ENCODE measurements at regions not wholly inside any gene's neighbourhood (a gene's known extent, or its start where the extent isn't known, plus 50 kb on each side); places are given as distances from the start of the nearest gene placed in this dataset.

DNA sequence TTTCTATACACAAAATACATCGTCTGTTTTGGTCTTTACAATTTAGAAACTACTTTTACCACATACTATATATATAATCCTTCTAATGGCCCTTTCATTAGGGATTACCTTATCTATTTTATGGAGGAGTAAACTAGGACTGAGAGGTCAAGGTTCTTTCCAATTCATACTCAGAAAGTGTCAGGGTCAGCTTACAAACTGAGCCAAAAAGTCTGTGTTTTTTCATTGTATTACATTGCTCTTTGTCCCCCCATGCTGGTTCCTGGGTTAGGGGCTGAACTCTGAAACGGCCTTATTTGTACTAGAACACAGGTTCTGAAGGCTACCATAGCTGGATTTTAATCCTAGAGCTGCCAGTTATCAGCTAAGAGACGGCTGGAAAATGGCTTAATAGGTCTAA, 368.1 kb downstream of the GRIN2B start:
- H3K9ac ChIP-seq (ENCODE audit: low read length) = no peak overlapping the region
- BruUV-seq (replicated peaks) = no TSS peak
- no peak overlapping the region for H3K4me2 ChIP-seq (ENCODE audit: low read length)
- ChIA-PET RAD21 (ENCODE audit: low non-redundant PET in 1 of 2, low total read pairs in 2 of 2, uncharacterized antibody in 2 of 2, unreplicated experiment in 2 of 2) (interaction anchor here in 1 of 2 experiments (0.7 kb wide), 1 partner anchor 1277 kb away, joined by 3 read pairs; no protein-coding TSS in a partner anchor), POLR2A (no interaction called here), CTCF (no interaction called here)
- H3K36me3 ChIP-seq (ENCODE audit: control insufficient read depth in 1 of 2, insufficient read depth in 2 of 2, low read length in 2 of 2) = no peaks in the 10 kb centered on the region; a peak in 1 of 4 replicates
- no peaks in the 10 kb centered on the region for H3K4me1 ChIP-seq (ENCODE audit: control insufficient read depth in 1 of 2, insufficient read depth in 2 of 2, low read length in 2 of 2)
- H3K9me3 ChIP-seq (ENCODE audit: control insufficient read depth in 1 of 2, insufficient read depth in 1 of 2, low read depth in 1 of 2, low read length in 2 of 2) = no peaks in the 10 kb centered on the region
- no peaks in the 10 kb centered on the region for H4K20me1 ChIP-seq (ENCODE audit: insufficient read depth)
- H3K27me3 ChIP-seq (ENCODE audit: insufficient read depth, low read length) = no peaks in the 10 kb centered on the region
- H2AFZ ChIP-seq (ENCODE audit: low read depth, low read length, poor library complexity, severe bottlenecking) = no peak overlapping the region
- ATAC-seq (no peak), DNase-seq (ENCODE audit: low read depth, low spot score) (no peak)
- no peak overlapping the region for H3K27ac ChIP-seq (ENCODE audit: low read depth, low read length)
- H3K9me2 ChIP-seq (ENCODE audit: insufficient read depth) = no peaks in the 10 kb centered on the region
- no peaks in the 10 kb centered on the region for H3K79me2 ChIP-seq (ENCODE audit: insufficient read depth, low read length)
- no peak overlapping the region for H3K4me3 ChIP-seq (replicated peaks in 1 of 2; ENCODE audit: low read depth in 1 of 2, low read length in 2 of 2)
- intact Hi-C loops (cut with micrococcal nuclease) = no loop called here
- TF ChIP-seq CEBPB (IDR thresholded peaks at IDR 0.05; ENCODE audit: low read depth) = no peak
- no peak for TF ChIP-seq SIN3A (IDR thresholded peaks at IDR 0.05; ENCODE audit: low read depth)

DNA sequence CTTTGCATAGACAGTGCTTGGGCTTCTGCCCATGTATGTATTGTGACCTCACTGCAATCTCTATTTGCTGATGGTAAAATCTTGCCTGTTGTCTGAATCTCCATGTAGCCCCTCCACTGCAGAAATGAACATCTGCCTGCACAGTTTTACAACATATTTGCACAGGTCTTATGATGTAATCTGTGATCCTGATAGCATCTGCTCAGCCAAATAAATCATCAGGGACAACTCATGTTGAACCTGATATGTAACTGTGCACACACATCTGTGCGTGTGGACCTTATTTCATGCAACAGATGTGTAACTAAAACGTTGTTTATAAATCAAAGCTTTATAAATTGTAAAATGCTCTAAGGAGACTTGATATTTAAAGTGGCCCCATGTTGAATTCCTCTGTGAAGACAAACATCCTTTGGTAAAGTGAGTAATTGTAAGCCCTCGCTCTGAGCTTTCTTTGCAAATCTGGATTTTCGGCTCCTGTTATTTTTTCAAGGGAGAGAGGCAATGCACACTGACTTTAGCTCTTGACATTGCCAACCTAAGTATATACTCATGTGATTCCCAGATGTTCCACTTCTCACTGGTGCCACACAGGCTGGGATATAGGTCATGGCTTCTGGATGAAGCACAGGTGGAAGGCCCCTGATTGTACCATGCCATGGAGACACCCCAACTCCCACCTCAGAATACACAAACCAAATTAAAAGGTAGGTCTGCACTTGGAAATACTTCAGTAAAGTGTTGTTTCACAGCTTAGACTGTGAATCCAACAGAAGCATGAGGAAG, 371.3 kb downstream of the GRIN2B start:
- Histone ChIP-seq H2AFZ (ENCODE audit: low read depth, low read length, poor library complexity, severe bottlenecking) (no peak overlapping the region), H4K20me1 (ENCODE audit: insufficient read depth) (no peaks in the 10 kb centered on the region), H3K27ac (ENCODE audit: low read depth, low read length) (no peak overlapping the region), H3K4me2 (ENCODE audit: low read length) (no peak overlapping the region), H3K4me3 (replicated peaks in 1 of 2; ENCODE audit: low read depth in 1 of 2, low read length in 2 of 2) (no peak overlapping the region), H3K9me3 (ENCODE audit: control insufficient read depth in 1 of 2, insufficient read depth in 1 of 2, low read depth in 1 of 2, low read length in 2 of 2) (no peaks in the 10 kb centered on the region), H3K27me3 (ENCODE audit: insufficient read depth, low read length) (no peaks in the 10 kb centered on the region), H3K9me2 (ENCODE audit: insufficient read depth) (no peaks in the 10 kb centered on the region), H3K4me1 (ENCODE audit: control insufficient read depth in 1 of 2, insufficient read depth in 2 of 2, low read length in 2 of 2) (0 out of 4 replicates have a peak, but pooled peaks cover 0 to 5% of the 10 kb centered on the region in 2 experiments), H3K9ac (ENCODE audit: low read length) (no peak overlapping the region), H3K36me3 (ENCODE audit: control insufficient read depth in 1 of 2, insufficient read depth in 2 of 2, low read length in 2 of 2) (no peaks in the 10 kb centered on the region; a peak in 1 of 4 replicates), H3K79me2 (ENCODE audit: insufficient read depth, low read length) (no peaks in the 10 kb centered on the region)
- no TSS peak for BruUV-seq (replicated peaks)
- ChIA-PET POLR2A (no interaction called here), RAD21 (ENCODE audit: low non-redundant PET in 1 of 2, low total read pairs in 2 of 2, uncharacterized antibody in 2 of 2, unreplicated experiment in 2 of 2) (no interaction called here), CTCF (interaction anchor here (1.1 kb wide), 1 partner anchor 75 kb away, joined by 3 read pairs; no protein-coding TSS in a partner anchor)
- no peak for ATAC-seq
- TF ChIP-seq ZFX (IDR thresholded peaks at IDR 0.05) (no peak), SP1 (IDR thresholded peaks at IDR 0.05; ENCODE audit: low read depth) (no peak), ZNF274 (IDR thresholded peaks at IDR 0.05; ENCODE audit: low read depth, low read length) (no peak), POLR2A (IDR thresholded peaks at IDR 0.05; ENCODE audit: borderline replicate concordance, extremely low read depth, insufficient read depth, insufficient read length) (no peak), JUND (IDR thresholded peaks at IDR 0.05) (no peak)
- TF ChIP-seq, protein P1, sequence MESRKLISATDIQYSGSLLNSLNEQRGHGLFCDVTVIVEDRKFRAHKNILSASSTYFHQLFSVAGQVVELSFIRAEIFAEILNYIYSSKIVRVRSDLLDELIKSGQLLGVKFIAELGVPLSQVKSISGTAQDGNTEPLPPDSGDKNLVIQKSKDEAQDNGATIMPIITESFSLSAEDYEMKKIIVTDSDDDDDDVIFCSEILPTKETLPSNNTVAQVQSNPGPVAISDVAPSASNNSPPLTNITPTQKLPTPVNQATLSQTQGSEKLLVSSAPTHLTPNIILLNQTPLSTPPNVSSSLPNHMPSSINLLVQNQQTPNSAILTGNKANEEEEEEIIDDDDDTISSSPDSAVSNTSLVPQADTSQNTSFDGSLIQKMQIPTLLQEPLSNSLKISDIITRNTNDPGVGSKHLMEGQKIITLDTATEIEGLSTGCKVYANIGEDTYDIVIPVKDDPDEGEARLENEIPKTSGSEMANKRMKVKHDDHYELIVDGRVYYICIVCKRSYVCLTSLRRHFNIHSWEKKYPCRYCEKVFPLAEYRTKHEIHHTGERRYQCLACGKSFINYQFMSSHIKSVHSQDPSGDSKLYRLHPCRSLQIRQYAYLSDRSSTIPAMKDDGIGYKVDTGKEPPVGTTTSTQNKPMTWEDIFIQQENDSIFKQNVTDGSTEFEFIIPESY (IDR thresholded peaks at IDR 0.05; ENCODE audit: extremely low read depth, insufficient replicate concordance, low read length) = no peak
- intact Hi-C loops (cut with micrococcal nuclease) = no loop called here
- no peak for DNase-seq (ENCODE audit: low read depth, low spot score)

Measured in HCT116 (cell line).